Neural cell (in vitro differentiated cells): ENCODE measurements at regions not wholly inside any gene's neighbourhood (a gene's known extent, or its start where the extent isn't known, plus 50 kb on each side); places are given as distances from the start of the nearest gene placed in this dataset.

Source experiments
- H2AFZ ChIP-seq: fragments of 200-600, 300-800 bp; sonication (generic), shearing (Covaris generic); 2 replicates; pipeline ENCODE4 v1.6.0; 2014; ENCODE audit warnings: low read depth, mild to moderate bottlenecking, antibody characterized with exemption, low read length, moderate library complexity
- H3F3A ChIP-seq: fragments of 200-600 bp; shearing (Covaris generic); 2 replicates; pipeline ENCODE4 v1.6.1; 2016; ENCODE audit warnings: mild to moderate bottlenecking, moderate library complexity, mixed read lengths, antibody characterized with exemption, low read length; ENCODE audit not compliant: insufficient read depth, poor library complexity, severe bottlenecking
- H3K27ac ChIP-seq: fragments of 200-600, 300-800 bp; sonication (generic), shearing (Covaris generic); 2 replicates; pipeline ENCODE4 v1.5.1; 2014; ENCODE audit warnings: mild to moderate bottlenecking, low read length, moderate library complexity
- H3K27me3 ChIP-seq: fragments of 300-800, 200-600 bp; sonication (generic), shearing (Covaris generic); 2 replicates; pipeline ENCODE4 v1.6.0; 2014; ENCODE audit warnings: mild to moderate bottlenecking, low read depth, low read length, moderate library complexity; ENCODE audit not compliant: insufficient read depth
- H3K36me3 ChIP-seq: fragments of 300-800, 200-600 bp; sonication (generic), shearing (Covaris generic); 2 replicates; pipeline ENCODE4 v1.5.1; 2014; ENCODE audit warnings: mild to moderate bottlenecking, antibody characterized with exemption, low read length, moderate library complexity; ENCODE audit not compliant: insufficient read depth
- H3K4me2 ChIP-seq: fragments of 300-800, 200-600 bp; sonication (generic), shearing (Covaris generic); 2 replicates; pipeline ENCODE4 v1.6.0; 2014; ENCODE audit warnings: mild to moderate bottlenecking, low read length
- H3K4me3 ChIP-seq: fragments of 300-800, 200-600 bp; sonication (generic), shearing (Covaris generic); 2 replicates; pipeline ENCODE4 v1.5.1; 2014; ENCODE audit warnings: mild to moderate bottlenecking, low read length, moderate library complexity
- H3K79me2 ChIP-seq: fragments of 200-600 bp; shearing (Covaris generic); replicated peaks from 2 replicates; pipeline ENCODE4 v1.6.0; 2014; ENCODE audit warnings: mild to moderate bottlenecking, low read length, moderate library complexity; ENCODE audit not compliant: insufficient read depth
- H3K9ac ChIP-seq: fragments of 300-800, 200-600 bp; sonication (generic), shearing (Covaris generic); 2 replicates; pipeline ENCODE4 v1.6.1; 2016; ENCODE audit warnings: mild to moderate bottlenecking, low read length, mixed read lengths
- H3K9me2 ChIP-seq: fragments of 200-600 bp; shearing (Covaris generic); 2 replicates; pipeline ENCODE4 v1.6.1; 2016; ENCODE audit warnings: mild to moderate bottlenecking, low read length, mixed read lengths; ENCODE audit not compliant: insufficient read depth
- H3K9me3 ChIP-seq: fragments of 200-600, 300-800 bp; sonication (generic), shearing (Covaris generic); 2 replicates; pipeline ENCODE4 v1.6.1; 2016; ENCODE audit warnings: mild to moderate bottlenecking, mixed run types, low read length, moderate library complexity, mixed read lengths
- H4K20me1 ChIP-seq: fragments of 200-600 bp; shearing (Covaris generic); 2 replicates; pipeline ENCODE4 v1.6.1; 2016; ENCODE audit warnings: mild to moderate bottlenecking, mixed run types; ENCODE audit not compliant: insufficient read depth
- CTCF ChIP-seq: fragments of 450-650 bp; IDR thresholded peaks from 2 replicates; pipeline ENCODE4 v1.5.1; 2014; ENCODE audit warnings: antibody characterized with exemption, mild to moderate bottlenecking, moderate library complexity; ENCODE audit not compliant: poor library complexity, severe bottlenecking
- EP300 ChIP-seq: fragments of 450-650 bp; conservative IDR thresholded peaks from 2 replicates; pipeline ENCODE4 v1.6.1; 2014; ENCODE audit warnings: antibody characterized with exemption, mild to moderate bottlenecking, moderate library complexity; ENCODE audit not compliant: poor library complexity, severe bottlenecking
- EZH2 ChIP-seq: fragments of 200-600, 300-800 bp; shearing (Covaris generic), sonication (generic); IDR thresholded peaks from 2 replicates; pipeline ENCODE4 v1.6.1; 2014; ENCODE audit warnings: antibody characterized with exemption, low read length, borderline replicate concordance, mild to moderate bottlenecking; ENCODE audit not compliant: insufficient read depth, poor library complexity, severe bottlenecking
- MXI1 ChIP-seq: fragments of 450-650 bp; conservative IDR thresholded peaks from 2 replicates; pipeline ENCODE4 v1.6.1; 2014; ENCODE audit warnings: antibody characterized with exemption, mild to moderate bottlenecking; ENCODE audit not compliant: poor library complexity, severe bottlenecking
- POLR2AphosphoS5 ChIP-seq: IDR thresholded peaks from 2 replicates; pipeline ENCODE4 v1.6.1; 2012
- RAD21 ChIP-seq: fragments of 450-650 bp; conservative IDR thresholded peaks from 2 replicates; pipeline ENCODE4 v1.6.1; 2014; ENCODE audit warnings: antibody characterized with exemption, mild to moderate bottlenecking, moderate library complexity
- REST ChIP-seq: IDR thresholded peaks from 2 replicates; pipeline ENCODE4 v1.6.1; 2012; ENCODE audit warnings: borderline replicate concordance
- SMC3 ChIP-seq: fragments of 450-650 bp; conservative IDR thresholded peaks from 2 replicates; pipeline ENCODE4 v1.6.1; 2014; ENCODE audit warnings: antibody characterized with exemption, mild to moderate bottlenecking, moderate library complexity; ENCODE audit not compliant: poor library complexity
- TAF1 ChIP-seq: IDR thresholded peaks from 2 replicates; pipeline ENCODE4 v1.6.1; 2012; ENCODE audit warnings: low read depth

GRCh38 chr7:13047061-13047460 is 359.6 kb downstream of the ARL4A start:
- Histone ChIP-seq H2AFZ (no peak overlapping the region), H3K27ac (no peak overlapping the region), H4K20me1 (no peaks in the 10 kb centered on the region), H3F3A (no peaks in the 10 kb centered on the region), H3K36me3 (no peaks in the 10 kb centered on the region), H3K79me2 (no peaks in the 10 kb centered on the region), H3K4me2 (no peak overlapping the region), H3K9me3 (no peaks in the 10 kb centered on the region), H3K27me3 (no peaks in the 10 kb centered on the region), H3K9ac (no peak overlapping the region), H3K4me3 (no peak overlapping the region), H3K9me2 (no peaks in the 10 kb centered on the region)
- TF ChIP-seq EP300, result no peak
- TF ChIP-seq SMC3, result no peak
- TF ChIP-seq RAD21, result no peak
- no peak for TF ChIP-seq MXI1
- no peak for TF ChIP-seq CTCF
- no peak for TF ChIP-seq POLR2AphosphoS5
- no peak for TF ChIP-seq EZH2
- TF ChIP-seq TAF1, result no peak
- TF ChIP-seq REST, result no peak

DNA sequence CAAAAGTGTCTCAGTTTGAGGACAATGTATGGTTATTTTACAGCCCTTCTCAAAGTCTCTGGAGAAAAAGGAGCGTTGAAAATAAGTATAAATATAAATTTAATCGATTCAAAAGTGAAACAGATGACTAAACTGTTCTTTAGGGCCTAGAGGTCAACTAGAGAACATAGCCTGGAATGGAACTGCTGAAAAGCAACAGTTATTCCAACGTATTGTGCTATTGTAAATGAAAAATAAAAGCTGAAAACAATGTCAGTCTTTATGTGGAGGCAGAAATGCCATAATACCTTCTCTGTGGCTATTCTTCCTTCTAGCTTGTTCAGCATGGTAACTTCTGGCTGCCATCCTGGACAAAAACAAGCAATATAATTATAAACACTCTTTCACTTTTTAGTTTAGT is 362.5 kb downstream of the ARL4A start:
- H3K4me3 ChIP-seq, result no peak overlapping the region
- H3K9ac ChIP-seq, result no peak overlapping the region
- H3K27ac ChIP-seq, result no peak overlapping the region
- H3K9me3 ChIP-seq, result no peaks in the 10 kb centered on the region
- H3K27me3 ChIP-seq, result no peaks in the 10 kb centered on the region
- H3K79me2 ChIP-seq, result no peaks in the 10 kb centered on the region
- no peak overlapping the region for H3K4me2 ChIP-seq
- H3K36me3 ChIP-seq, result no peaks in the 10 kb centered on the region
- no peaks in the 10 kb centered on the region for H3K9me2 ChIP-seq
- TF ChIP-seq SMC3 (no peak), POLR2AphosphoS5 (no peak), REST (no peak), EZH2 (no peak), EP300 (no peak), TAF1 (no peak), RAD21 (no peak), CTCF (no peak), MXI1 (no peak)
- H4K20me1 ChIP-seq, result no peaks in the 10 kb centered on the region
- no peaks in the 10 kb centered on the region for H3F3A ChIP-seq
- H2AFZ ChIP-seq, result no peak overlapping the region
